Astrocyte of the cerebellum (primary cell): ENCODE measurements at regions not wholly inside any gene's neighbourhood (a gene's known extent, or its start where the extent isn't known, plus 50 kb on each side); places are given as distances from the start of the nearest gene placed in this dataset.

Source experiments
- DNase-seq: peaks from one replicate; pipeline ENCODE4 v3.0.0-alpha.2; 2011; ENCODE audit warnings: low read depth
- H3K4me3 ChIP-seq: 2 replicates; pipeline ENCODE4 v1.5.1; 2011; ENCODE audit warnings: mild to moderate bottlenecking, low read depth, low read length, moderate library complexity
- in situ Hi-C: cut with HindIII; loops from 2 replicates; pipeline ENCODE4 v1.10.0; 2017; ENCODE audit warnings: low sequenced_read_pairs
- TF ChIP-seq, protein P1 (sequence below): IDR thresholded peaks from 2 replicates; pipeline ENCODE4 v1.5.1; 2012; ENCODE audit warnings: low read length, low read depth, moderate library complexity, mild to moderate bottlenecking; ENCODE audit errors: missing control alignments

DNA sequence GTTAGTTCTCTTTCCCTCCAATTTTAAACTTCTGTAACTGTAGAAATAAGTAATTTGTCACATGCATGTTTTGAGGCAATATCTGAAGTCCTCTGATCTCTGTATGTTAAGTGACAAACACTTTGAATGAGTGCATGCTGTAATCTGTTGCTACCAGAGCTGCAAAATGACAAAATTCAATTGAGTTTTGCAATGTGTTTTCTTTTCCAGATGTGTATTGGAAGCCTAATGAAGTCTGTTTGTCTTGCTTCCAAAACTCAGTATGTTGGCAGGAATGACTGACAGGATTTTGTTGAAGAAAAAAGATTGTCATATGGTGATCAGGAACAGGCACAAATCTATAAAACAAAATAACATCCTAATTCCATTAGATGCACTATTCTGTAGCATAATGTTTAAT, 561.6 kb upstream of the CDH8 start:
- no peak for DNase-seq
- in situ Hi-C loops: no loop called here
- no peak overlapping the region for H3K4me3 ChIP-seq
- TF ChIP-seq, protein P1, sequence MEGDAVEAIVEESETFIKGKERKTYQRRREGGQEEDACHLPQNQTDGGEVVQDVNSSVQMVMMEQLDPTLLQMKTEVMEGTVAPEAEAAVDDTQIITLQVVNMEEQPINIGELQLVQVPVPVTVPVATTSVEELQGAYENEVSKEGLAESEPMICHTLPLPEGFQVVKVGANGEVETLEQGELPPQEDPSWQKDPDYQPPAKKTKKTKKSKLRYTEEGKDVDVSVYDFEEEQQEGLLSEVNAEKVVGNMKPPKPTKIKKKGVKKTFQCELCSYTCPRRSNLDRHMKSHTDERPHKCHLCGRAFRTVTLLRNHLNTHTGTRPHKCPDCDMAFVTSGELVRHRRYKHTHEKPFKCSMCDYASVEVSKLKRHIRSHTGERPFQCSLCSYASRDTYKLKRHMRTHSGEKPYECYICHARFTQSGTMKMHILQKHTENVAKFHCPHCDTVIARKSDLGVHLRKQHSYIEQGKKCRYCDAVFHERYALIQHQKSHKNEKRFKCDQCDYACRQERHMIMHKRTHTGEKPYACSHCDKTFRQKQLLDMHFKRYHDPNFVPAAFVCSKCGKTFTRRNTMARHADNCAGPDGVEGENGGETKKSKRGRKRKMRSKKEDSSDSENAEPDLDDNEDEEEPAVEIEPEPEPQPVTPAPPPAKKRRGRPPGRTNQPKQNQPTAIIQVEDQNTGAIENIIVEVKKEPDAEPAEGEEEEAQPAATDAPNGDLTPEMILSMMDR: no peak

DNA sequence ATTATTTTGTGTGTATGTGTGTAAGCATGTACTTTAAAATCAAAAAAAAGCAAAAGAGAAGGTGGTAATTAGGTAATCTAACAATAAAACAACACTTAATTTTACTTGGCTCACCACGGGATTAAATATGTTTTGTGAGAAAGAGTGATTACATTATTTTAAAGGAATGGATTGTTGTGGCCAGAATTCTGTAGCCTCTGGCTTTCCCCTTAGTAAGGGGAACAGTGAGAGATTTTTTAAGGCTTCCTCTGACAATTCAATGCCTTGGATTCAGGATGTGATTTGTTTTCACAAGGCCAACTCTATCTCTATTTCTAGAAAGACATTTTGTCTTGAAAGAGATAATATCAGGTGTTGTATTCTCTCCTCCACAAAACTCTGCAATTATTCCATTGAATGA, 560.3 kb upstream of the CDH8 start:
- in situ Hi-C loops: no loop called here
- TF ChIP-seq, protein P1: no peak
- no peak overlapping the region for H3K4me3 ChIP-seq
- DNase-seq: no peak

GRCh38 chr16:62596125-62596524, 559.9 kb upstream of the CDH8 start:
- DNase-seq: no peak
- in situ Hi-C loops: no loop called here
- TF ChIP-seq, protein P1: no peak
- no peak overlapping the region for H3K4me3 ChIP-seq

GRCh38 chr16:62586128-62586862, 550.1 kb upstream of the CDH8 start:
- TF ChIP-seq, protein P1: no peak
- H3K4me3 ChIP-seq: no peak overlapping the region
- in situ Hi-C loops: no loop called here
- no peak for DNase-seq

GRCh38 chr16:62585041-62585545, 548.9 kb upstream of the CDH8 start:
- in situ Hi-C loops: no loop called here
- TF ChIP-seq, protein P1: no peak
- no peak overlapping the region for H3K4me3 ChIP-seq
- no peak for DNase-seq

- in situ Hi-C loops: no loop called here
- DNase-seq: no peak
- no peak overlapping the region for H3K4me3 ChIP-seq
- TF ChIP-seq, protein P1: no peak
These were observed 547.2 kb upstream of the CDH8 start for GRCh38 chr16:62583414-62583813.
